Activated naive CD4-positive, alpha-beta T cell treated with anti-CD3 and anti-CD28 coated beads, Interleukin-2, amount 50 U/mL, for 72 hours (primary cell): ENCODE measurements at regions not wholly inside any gene's neighbourhood (a gene's known extent, or its start where the extent isn't known, plus 50 kb on each side); places are given as distances from the start of the nearest gene placed in this dataset.
"Not testable (repeated sequence)": the region's sequence is repeated elsewhere in the genome, so short reads cannot be mapped to it uniquely, and the experiment has no call there.

ENCODE experiments used
- ATAC-seq, 2 donors: fragments of 150-1000 bp; cut with Tn5 transposase; 2 replicates each; pipeline ENCODE4 v1.10.0; 2021; ENCODE audit warnings: mild to moderate bottlenecking in 2 of 2, moderate library complexity in 2 of 2
- DNase-seq, 2 donors: peaks; one replicate each; pipeline ENCODE4 v3.0.0; 2021 to 2022; ENCODE audit warnings: low spot score in 2 of 2
- H3K27ac Mint-ChIP-seq, 2 donors: one replicate each; pipeline ENCODE4 v1.8.0; 2022; ENCODE audit warnings: mild to moderate bottlenecking in 2 of 2, mixed read lengths in 2 of 2
- H3K36me3 Mint-ChIP-seq, 2 donors: one replicate each; pipeline ENCODE4 v1.8.0; 2022; ENCODE audit warnings: mixed read lengths in 2 of 2
- H3K9me3 Mint-ChIP-seq, 2 donors: one replicate each; pipeline ENCODE4 v1.8.0; 2022; ENCODE audit warnings: mixed read lengths in 2 of 2

- not testable (repeated sequence) for ATAC-seq, DNase-seq, H3K27ac Mint-ChIP-seq, H3K36me3 Mint-ChIP-seq
- H3K9me3 Mint-ChIP-seq = peaks cover 11 to 21% of the 10 kb centered on the region in 2 donors
Measured at GRCh38 chr2:17202628-17203027, 315.6 kb downstream of the RAD51AP2 start.

- Mint-ChIP-seq H3K36me3 (no peaks in the 10 kb centered on the region), H3K27ac (no peak overlapping the region), H3K9me3 (peaks cover 14 to 17% of the 10 kb centered on the region in 2 donors)
- ATAC-seq (no peak), DNase-seq (no peak)
Measured at GRCh38 chr2:17199741-17200140, 318.5 kb downstream of the RAD51AP2 start.

- DNase-seq (no peak), ATAC-seq (no peak)
- Mint-ChIP-seq H3K36me3 (no peaks in the 10 kb centered on the region), H3K9me3 (peaks cover 7 to 14% of the 10 kb centered on the region in 2 donors), H3K27ac (no peak overlapping the region)
Measured at GRCh38 chr2:17196380-17196779, 321.9 kb downstream of the RAD51AP2 start.

- Mint-ChIP-seq H3K9me3 (peaks cover 8 to 18% of the 10 kb centered on the region in 2 donors), H3K36me3 (no peaks in the 10 kb centered on the region), H3K27ac (no peak overlapping the region)
- DNase-seq (no peak), ATAC-seq (no peak)
Measured at GRCh38 chr2:17195016-17195415, 323.2 kb downstream of the RAD51AP2 start.

GRCh38 chr2:17194083-17194482 is 324.2 kb downstream of the RAD51AP2 start:
- DNase-seq (no peak), ATAC-seq (no peak)
- H3K9me3 Mint-ChIP-seq = peaks cover 12 to 21% of the 10 kb centered on the region in 2 donors
- no peak overlapping the region for H3K27ac Mint-ChIP-seq
- no peaks in the 10 kb centered on the region for H3K36me3 Mint-ChIP-seq

GRCh38 chr2:17193433-17193890 is 324.8 kb downstream of the RAD51AP2 start:
- peaks cover 7 to 17% of the 10 kb centered on the region in 2 donors for H3K9me3 Mint-ChIP-seq
- not testable (repeated sequence) for DNase-seq, ATAC-seq, H3K36me3 Mint-ChIP-seq, H3K27ac Mint-ChIP-seq

GRCh38 chr2:17191223-17191622 is 327.0 kb downstream of the RAD51AP2 start:
- no peak for DNase-seq
- ATAC-seq = no peak
- Mint-ChIP-seq H3K36me3 (no peaks in the 10 kb centered on the region), H3K9me3 (peaks cover 11 to 15% of the 10 kb centered on the region in 2 donors), H3K27ac (no peak overlapping the region)

- DNase-seq (no peak), ATAC-seq (no peak)
- Mint-ChIP-seq H3K9me3 (peaks cover 11 to 15% of the 10 kb centered on the region in 2 donors), H3K27ac (no peak overlapping the region), H3K36me3 (no peaks in the 10 kb centered on the region)
Measured at GRCh38 chr2:17190527-17190926, 327.7 kb downstream of the RAD51AP2 start.

GRCh38 chr2:17188721-17189120 is 329.5 kb downstream of the RAD51AP2 start:
- no peak overlapping the region for H3K27ac Mint-ChIP-seq

GRCh38 chr2:17184512-17184911 is 333.7 kb downstream of the RAD51AP2 start:
- H3K9me3 Mint-ChIP-seq = peaks cover under 1 to 6% of the 10 kb centered on the region in 2 donors
- H3K27ac Mint-ChIP-seq = no peak overlapping the region
- ATAC-seq (no peak), DNase-seq (no peak)
- no peaks in the 10 kb centered on the region for H3K36me3 Mint-ChIP-seq

More at GRCh38 chr2:17188721-17189120, 329.5 kb downstream of the RAD51AP2 start:
- Mint-ChIP-seq H3K9me3 (peaks cover 11 to 12% of the 10 kb centered on the region in 2 donors), H3K36me3 (no peaks in the 10 kb centered on the region)
- no peak for ATAC-seq
- no peak for DNase-seq

GRCh38 chr2:17182399-17182798 is 335.8 kb downstream of the RAD51AP2 start:
- no peak for DNase-seq
- Mint-ChIP-seq H3K36me3 (no peaks in the 10 kb centered on the region), H3K27ac (no peak overlapping the region), H3K9me3 (peaks cover 4 to 9% of the 10 kb centered on the region in 2 donors)
- ATAC-seq = no peak

- Mint-ChIP-seq H3K9me3 (peaks cover 4 to 9% of the 10 kb centered on the region in 2 donors), H3K36me3 (no peaks in the 10 kb centered on the region), H3K27ac (no peak overlapping the region)
- ATAC-seq (no peak), DNase-seq (no peak)
Measured at GRCh38 chr2:17181051-17181752, 337.0 kb downstream of the RAD51AP2 start.

- H3K36me3 Mint-ChIP-seq = no peaks in the 10 kb centered on the region
- ATAC-seq = no peak
Measured at GRCh38 chr2:17179145-17179808, 339.0 kb downstream of the RAD51AP2 start.

GRCh38 chr2:17177088-17177487 is 341.2 kb downstream of the RAD51AP2 start:
- DNase-seq (no peak), ATAC-seq (no peak)
- H3K36me3 Mint-ChIP-seq = no peaks in the 10 kb centered on the region
- H3K27ac Mint-ChIP-seq = no peak overlapping the region
- H3K9me3 Mint-ChIP-seq = peaks cover 9 to 14% of the 10 kb centered on the region in 2 donors

More at GRCh38 chr2:17179145-17179808, 339.0 kb downstream of the RAD51AP2 start:
- Mint-ChIP-seq H3K27ac (no peak overlapping the region), H3K9me3 (peaks cover 4 to 9% of the 10 kb centered on the region in 2 donors)
- DNase-seq = no peak

GRCh38 chr2:17171446-17172049 is 346.7 kb downstream of the RAD51AP2 start:
- Mint-ChIP-seq H3K27ac (no peak overlapping the region), H3K36me3 (no peaks in the 10 kb centered on the region), H3K9me3 (peaks cover 9 to 13% of the 10 kb centered on the region in 2 donors)
- DNase-seq (no peak), ATAC-seq (no peak)

GRCh38 chr2:17166506-17166905 is 351.7 kb downstream of the RAD51AP2 start:
- H3K36me3 Mint-ChIP-seq = no peaks in the 10 kb centered on the region
- peaks cover 4 to 8% of the 10 kb centered on the region in 2 donors for H3K9me3 Mint-ChIP-seq
- DNase-seq (no peak), ATAC-seq (no peak)
- no peak overlapping the region for H3K27ac Mint-ChIP-seq

GRCh38 chr2:17164550-17164949 is 353.7 kb downstream of the RAD51AP2 start:
- peaks cover 0 to 2% of the 10 kb centered on the region in 2 donors for H3K9me3 Mint-ChIP-seq
- ATAC-seq (no peak), DNase-seq (no peak)
- no peak overlapping the region for H3K27ac Mint-ChIP-seq
- no peaks in the 10 kb centered on the region for H3K36me3 Mint-ChIP-seq
